D721Med (cell line): ENCODE measurements at regions not wholly inside any gene's neighbourhood (a gene's known extent, or its start where the extent isn't known, plus 50 kb on each side); places are given as distances from the start of the nearest gene placed in this dataset.

Experiments
- DNase-seq: peaks from one replicate; pipeline ENCODE4 v3.0.0; 2011; ENCODE audit warnings: low spot score; ENCODE audit not compliant: insufficient read length
- FAIRE-seq: peaks from 2 replicates; lab custom pipeline; 2011; peaks lifted over from hg19 to GRCh38; lab: Jason Lieb, UNC
- TF ChIP-seq, protein P1 (sequence below): IDR thresholded peaks from 2 replicates; pipeline ENCODE4 v1.5.1; 2012; ENCODE audit warnings: mild to moderate bottlenecking, control low read depth; ENCODE audit not compliant: insufficient read depth; ENCODE audit errors: missing control alignments

DNA sequence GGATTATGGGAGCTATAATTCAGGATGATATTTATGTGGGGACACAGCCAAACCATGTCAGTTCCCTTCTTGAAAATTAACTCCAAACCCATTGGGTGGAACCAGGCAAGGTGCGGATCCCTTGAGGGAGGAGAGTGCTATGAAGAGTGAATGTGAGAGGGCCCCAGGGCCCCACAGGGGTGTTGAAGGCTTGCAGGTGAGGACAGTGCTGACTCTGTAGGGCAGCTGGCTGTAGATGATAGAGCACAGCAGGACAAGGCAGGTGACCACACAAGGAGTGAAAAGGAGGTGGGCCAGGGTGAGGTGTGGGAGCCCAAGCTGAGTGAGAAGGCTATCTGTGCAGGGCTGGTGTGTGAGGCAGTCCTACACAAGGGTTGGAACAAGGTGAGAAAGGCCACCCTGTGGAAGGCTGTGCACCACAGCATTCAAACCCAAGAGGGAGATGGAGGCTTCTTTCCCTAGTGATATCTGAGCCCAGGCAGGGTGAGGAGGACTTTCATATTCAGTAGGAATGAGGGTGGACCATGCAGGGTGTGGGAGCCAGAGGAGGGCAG lies 746.0 kb upstream of the CELF2 start:
- no peak for FAIRE-seq
- TF ChIP-seq, protein P1, sequence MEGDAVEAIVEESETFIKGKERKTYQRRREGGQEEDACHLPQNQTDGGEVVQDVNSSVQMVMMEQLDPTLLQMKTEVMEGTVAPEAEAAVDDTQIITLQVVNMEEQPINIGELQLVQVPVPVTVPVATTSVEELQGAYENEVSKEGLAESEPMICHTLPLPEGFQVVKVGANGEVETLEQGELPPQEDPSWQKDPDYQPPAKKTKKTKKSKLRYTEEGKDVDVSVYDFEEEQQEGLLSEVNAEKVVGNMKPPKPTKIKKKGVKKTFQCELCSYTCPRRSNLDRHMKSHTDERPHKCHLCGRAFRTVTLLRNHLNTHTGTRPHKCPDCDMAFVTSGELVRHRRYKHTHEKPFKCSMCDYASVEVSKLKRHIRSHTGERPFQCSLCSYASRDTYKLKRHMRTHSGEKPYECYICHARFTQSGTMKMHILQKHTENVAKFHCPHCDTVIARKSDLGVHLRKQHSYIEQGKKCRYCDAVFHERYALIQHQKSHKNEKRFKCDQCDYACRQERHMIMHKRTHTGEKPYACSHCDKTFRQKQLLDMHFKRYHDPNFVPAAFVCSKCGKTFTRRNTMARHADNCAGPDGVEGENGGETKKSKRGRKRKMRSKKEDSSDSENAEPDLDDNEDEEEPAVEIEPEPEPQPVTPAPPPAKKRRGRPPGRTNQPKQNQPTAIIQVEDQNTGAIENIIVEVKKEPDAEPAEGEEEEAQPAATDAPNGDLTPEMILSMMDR, result no peak

DNA sequence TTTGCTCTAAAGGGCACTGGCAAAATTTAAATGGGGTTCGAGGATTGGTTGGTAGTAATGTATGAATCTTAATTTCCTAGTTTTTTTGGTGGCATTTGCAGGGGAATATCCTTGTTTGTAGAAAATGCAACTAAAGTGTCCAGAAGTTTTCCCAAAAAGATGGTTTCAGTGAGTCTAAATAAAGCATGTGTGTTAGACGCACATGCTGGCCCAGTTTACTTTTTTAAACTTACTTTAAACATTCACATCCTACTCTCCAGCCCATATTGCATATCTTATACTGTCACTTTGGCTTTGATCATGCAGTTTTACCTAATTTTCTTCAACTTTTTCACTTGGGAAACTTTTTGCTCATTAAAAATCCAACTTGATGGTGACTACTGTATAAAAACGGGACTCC lies 744.0 kb upstream of the CELF2 start:
- no peak for FAIRE-seq
- no peak for DNase-seq
- TF ChIP-seq, protein P1, result no peak

More for the DNA sequence above, 746.0 kb upstream of the CELF2 start:
- no peak for DNase-seq

DNA sequence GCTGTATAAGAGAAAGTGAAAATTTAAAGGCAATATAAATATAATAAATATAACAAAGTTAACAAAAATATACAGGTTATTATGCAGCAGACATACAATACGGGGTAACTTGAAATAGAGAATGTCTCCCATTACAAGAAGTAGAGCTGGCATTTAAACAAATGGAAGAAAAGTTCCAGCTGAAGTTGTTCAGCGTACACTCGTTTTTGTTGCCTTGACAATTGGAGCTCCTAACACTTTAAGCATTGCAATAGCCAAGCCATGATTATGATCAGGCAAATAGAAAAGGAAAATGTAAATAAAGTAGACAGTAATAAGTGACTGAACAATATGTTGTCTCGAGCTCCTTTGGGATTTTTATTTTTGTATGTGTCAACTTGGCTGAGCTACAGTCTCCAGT lies 737.8 kb upstream of the CELF2 start:
- TF ChIP-seq, protein P1, result no peak
- no peak for DNase-seq
- no peak for FAIRE-seq

DNA sequence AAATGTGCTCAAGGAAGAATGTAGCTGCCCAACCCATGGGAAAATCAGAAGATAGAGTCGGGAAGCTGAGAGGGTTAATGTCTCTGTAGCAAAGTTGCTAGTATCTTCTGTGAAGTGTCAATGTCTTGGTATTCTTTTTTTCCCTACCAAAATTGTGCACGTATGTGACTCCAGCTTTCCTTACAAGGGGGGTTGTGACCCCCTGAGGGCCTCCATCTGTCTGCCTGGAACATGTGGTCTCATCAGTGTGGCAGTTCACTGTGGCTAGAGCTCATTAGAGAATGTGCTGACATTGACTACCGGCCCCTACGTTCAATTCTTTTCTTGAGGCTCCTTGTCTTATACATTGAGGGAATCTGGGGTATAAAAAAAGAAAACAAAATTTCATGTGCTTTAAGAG lies 725.2 kb upstream of the CELF2 start:
- no peak for DNase-seq
- FAIRE-seq, result no peak
- TF ChIP-seq, protein P1, result no peak

DNA sequence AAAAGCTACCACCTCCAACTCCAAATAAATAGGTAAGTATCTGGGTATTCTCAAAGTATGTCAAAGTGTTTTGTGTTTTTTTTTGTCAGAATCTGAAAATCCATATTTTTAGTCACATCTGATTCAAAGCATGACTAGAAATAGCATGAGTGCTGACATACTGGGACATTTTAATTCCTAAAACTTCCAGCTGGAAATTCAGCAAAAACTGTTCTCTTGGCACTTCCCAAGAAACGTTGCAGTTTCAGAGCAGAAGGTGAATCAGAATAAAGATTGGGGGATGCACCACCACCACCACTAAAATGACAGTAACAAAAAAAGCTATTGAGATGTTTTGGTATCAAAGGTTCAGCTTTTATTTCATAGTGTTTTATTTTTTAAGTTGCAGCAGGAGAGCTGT lies 724.6 kb upstream of the CELF2 start:
- FAIRE-seq (no peak), DNase-seq (no peak)
- TF ChIP-seq, protein P1, result no peak

DNA sequence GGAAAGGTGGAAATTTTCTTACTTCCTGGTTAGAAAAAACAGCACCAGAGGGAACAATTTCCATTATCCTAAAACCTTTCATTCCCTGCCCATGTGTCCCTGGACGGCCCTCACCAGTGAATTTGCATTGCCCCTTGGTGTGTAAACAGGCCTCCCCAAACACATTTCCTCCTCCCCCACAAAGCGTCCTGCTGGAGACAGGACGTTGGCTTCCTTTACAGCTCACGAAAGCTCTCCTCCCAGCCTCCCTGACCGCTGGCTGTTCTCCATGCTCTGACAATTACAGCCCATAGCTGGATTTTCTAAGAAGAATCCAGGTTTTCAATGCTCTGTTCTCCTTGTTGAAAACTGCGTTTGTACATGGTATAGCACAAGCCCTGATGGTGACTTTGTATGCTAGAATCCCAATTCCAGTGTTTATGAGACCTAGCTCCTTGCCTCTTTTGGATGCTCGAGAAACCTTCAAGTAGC lies 724.2 kb upstream of the CELF2 start:
- TF ChIP-seq, protein P1, result no peak
- no peak for FAIRE-seq
- no peak for DNase-seq

DNA sequence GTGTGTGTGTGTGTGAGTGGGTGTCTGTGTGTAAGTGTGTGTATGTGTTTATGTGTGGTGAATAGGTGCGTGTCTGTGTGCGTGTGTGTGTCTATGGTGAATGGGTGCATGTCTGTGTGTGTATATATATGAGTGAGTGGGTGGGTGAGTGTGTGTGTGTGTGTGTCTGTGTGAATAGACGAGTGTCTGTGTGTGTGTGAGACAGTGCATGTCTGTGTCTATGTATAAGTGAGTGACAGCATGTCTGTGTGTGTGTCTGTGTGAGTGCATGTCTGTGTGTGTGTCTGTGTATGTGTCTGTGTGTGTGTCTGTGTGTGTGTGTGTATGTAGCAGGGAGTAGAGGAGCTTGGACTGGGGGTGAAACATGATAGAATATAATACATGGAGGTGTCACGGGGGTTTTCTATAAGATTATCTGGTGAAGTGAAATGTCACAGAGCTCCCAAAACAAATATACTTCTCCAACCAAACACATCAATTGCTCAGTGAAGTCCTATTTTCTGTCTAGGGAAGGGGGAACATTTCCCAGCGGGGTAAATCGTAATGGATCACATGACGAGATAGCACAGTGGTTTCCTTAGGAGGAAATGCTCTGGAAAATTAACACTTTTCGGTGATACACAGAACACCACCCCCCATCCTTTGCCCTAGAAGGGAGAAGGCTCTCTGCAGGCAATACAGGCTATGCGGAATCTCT lies 723.3 kb upstream of the CELF2 start:
- no peak for FAIRE-seq
- no peak for DNase-seq
- TF ChIP-seq, protein P1, result no peak
